Lung (tissue), 11 donors: ENCODE measurements at regions not wholly inside any gene's neighbourhood (a gene's known extent, or its start where the extent isn't known, plus 50 kb on each side); places are given as distances from the start of the nearest gene placed in this dataset.
"Not testable (repeated sequence)": the region's sequence is repeated elsewhere in the genome, so short reads cannot be mapped to it uniquely, and the experiment has no call there.

Experiments
- ATAC-seq: fragments of 200-7000 bp; cut with Tn5 transposase; one replicate; pipeline ENCODE4 v1.9.1; 2020; ENCODE audit warnings: moderate number of reproducible peaks; ENCODE audit not compliant: insufficient read depth, low FRiP score
- DNase-seq, 3 donors: peaks; one replicate each; pipeline ENCODE4 v3.0.0-alpha.2; 2013 to 2017
- H3K27ac ChIP-seq, 2 donors: one replicate each; pipeline ENCODE4 v1.5.1; 2013; ENCODE audit warnings: mild to moderate bottlenecking in 2 of 2, moderate library complexity in 2 of 2, control low read depth in 1 of 2, inconsistent platforms in 1 of 2, low read depth in 1 of 2, low read length in 1 of 2
- H3K27me3 ChIP-seq, 3 donors: one replicate each; pipeline ENCODE4 v1.5.1; 2013; ENCODE audit warnings: low read length in 2 of 3; ENCODE audit not compliant: control insufficient read depth in 3 of 3, insufficient read depth in 3 of 3
- H3K36me3 ChIP-seq, 4 donors: one replicate each; pipeline ENCODE4 v1.5.1; 2013; ENCODE audit warnings: low read length in 4 of 4, mild to moderate bottlenecking in 1 of 4, moderate library complexity in 1 of 4; ENCODE audit not compliant: control insufficient read depth in 4 of 4, insufficient read depth in 4 of 4
- H3K4me1 ChIP-seq, 5 donors: one replicate each; pipeline ENCODE4 v1.5.1; 2013; ENCODE audit warnings: low read length in 5 of 5, mild to moderate bottlenecking in 2 of 5, moderate library complexity in 1 of 5; ENCODE audit not compliant: control insufficient read depth in 5 of 5, insufficient read depth in 5 of 5
- H3K4me3 ChIP-seq: one replicate; pipeline ENCODE4 v1.5.1; 2013; ENCODE audit warnings: mild to moderate bottlenecking, control low read depth, moderate library complexity
- H3K9ac ChIP-seq, 2 donors: one replicate each; pipeline ENCODE4 v1.5.1; 2013; ENCODE audit warnings: low read length in 2 of 2, control low read depth in 1 of 2; ENCODE audit not compliant: insufficient read depth in 1 of 2
- H3K9me3 ChIP-seq, 4 donors: one replicate each; pipeline ENCODE4 v1.5.1; 2013; ENCODE audit warnings: low read length in 3 of 4, mild to moderate bottlenecking in 1 of 4, moderate library complexity in 1 of 4; ENCODE audit not compliant: control insufficient read depth in 4 of 4, insufficient read depth in 3 of 4
- WGBS, 2 donors: extraction: QIAGEN DNeasy Blood & Tissue Kit; methylation state at CpG; one replicate each; pipeline ENCODE4 v1.1.7; 2013; 5-methylcytosine and 5-hydroxymethylcytosine counted together
- TF ChIP-seq, protein P1 (sequence below): IDR thresholded peaks from 2 replicates; pipeline ENCODE4 v1.5.1; 2012; ENCODE audit warnings: mild to moderate bottlenecking; ENCODE audit errors: control extremely low read depth, extremely low read depth
- donor health status: control.
- donor health status: control.
- donor health status: Bipolar disorder and iron deficiency.
- donor health status: healthy.
- donor health status: DM: yes; HTN: yes; CAD: no.

DNA sequence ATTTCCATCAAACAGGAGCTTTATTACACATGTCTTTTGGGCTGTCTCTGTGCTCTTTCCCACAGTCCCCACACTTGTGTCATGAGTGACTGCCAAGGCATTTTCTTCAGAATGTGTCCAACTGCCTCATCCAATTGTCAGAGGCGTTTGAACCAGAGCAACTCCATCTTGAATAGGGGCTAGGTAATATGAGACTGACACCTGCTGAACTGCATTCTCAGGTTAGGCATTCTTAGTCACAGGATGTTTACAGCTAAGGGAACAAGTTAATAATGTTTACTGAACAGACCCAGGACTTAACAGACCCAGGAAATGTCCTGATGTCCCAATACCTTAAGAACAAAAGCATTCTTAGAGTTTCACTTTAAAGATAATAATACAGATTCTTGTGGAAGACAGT lies 595.5 kb downstream of the REEP3 start:
- ATAC-seq: no peak
- Histone ChIP-seq H3K27ac (no peak overlapping the region), H3K9ac (no peak overlapping the region), H3K4me3 (no peak overlapping the region), H3K36me3 (no peaks in the 10 kb centered on the region), H3K4me1 (no peaks in the 10 kb centered on the region), H3K27me3 (no peaks in the 10 kb centered on the region), H3K9me3 (no peaks in the 10 kb centered on the region)
- WGBS, 2 donors: 60 to 69% methylated on average over 1 of the region's 1 CpG
- TF ChIP-seq, protein P1, sequence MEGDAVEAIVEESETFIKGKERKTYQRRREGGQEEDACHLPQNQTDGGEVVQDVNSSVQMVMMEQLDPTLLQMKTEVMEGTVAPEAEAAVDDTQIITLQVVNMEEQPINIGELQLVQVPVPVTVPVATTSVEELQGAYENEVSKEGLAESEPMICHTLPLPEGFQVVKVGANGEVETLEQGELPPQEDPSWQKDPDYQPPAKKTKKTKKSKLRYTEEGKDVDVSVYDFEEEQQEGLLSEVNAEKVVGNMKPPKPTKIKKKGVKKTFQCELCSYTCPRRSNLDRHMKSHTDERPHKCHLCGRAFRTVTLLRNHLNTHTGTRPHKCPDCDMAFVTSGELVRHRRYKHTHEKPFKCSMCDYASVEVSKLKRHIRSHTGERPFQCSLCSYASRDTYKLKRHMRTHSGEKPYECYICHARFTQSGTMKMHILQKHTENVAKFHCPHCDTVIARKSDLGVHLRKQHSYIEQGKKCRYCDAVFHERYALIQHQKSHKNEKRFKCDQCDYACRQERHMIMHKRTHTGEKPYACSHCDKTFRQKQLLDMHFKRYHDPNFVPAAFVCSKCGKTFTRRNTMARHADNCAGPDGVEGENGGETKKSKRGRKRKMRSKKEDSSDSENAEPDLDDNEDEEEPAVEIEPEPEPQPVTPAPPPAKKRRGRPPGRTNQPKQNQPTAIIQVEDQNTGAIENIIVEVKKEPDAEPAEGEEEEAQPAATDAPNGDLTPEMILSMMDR: no peak
- no peak for DNase-seq

DNA sequence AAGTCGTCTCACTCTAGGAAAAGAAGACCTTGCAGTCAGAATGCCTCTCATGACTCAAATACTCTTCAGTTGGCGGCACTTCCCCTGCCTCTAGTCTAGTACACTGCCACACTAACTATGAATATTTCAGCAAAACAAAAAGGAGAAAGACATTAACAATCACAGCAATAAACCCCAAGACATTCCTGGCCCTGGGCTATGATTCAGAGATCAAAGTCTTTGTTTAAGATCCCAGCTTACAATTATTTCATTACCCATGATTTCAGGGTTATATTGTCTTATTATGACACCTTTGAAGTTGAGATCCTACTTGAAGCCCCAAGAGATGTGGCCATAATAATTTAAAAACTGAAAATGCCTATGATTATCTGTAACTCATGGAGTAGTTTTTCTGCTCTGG lies 597.5 kb downstream of the REEP3 start:
- ATAC-seq: no peak
- Histone ChIP-seq H3K9ac (no peak overlapping the region), H3K4me3 (no peak overlapping the region), H3K27ac (no peak overlapping the region), H3K27me3 (no peaks in the 10 kb centered on the region), H3K4me1 (no peaks in the 10 kb centered on the region), H3K9me3 (no peaks in the 10 kb centered on the region), H3K36me3 (no peaks in the 10 kb centered on the region)
- TF ChIP-seq, protein P1: no peak
- 92 to 96% methylated on average over 2 of the region's 2 CpGs for WGBS, 2 donors
- no peak for DNase-seq

DNA sequence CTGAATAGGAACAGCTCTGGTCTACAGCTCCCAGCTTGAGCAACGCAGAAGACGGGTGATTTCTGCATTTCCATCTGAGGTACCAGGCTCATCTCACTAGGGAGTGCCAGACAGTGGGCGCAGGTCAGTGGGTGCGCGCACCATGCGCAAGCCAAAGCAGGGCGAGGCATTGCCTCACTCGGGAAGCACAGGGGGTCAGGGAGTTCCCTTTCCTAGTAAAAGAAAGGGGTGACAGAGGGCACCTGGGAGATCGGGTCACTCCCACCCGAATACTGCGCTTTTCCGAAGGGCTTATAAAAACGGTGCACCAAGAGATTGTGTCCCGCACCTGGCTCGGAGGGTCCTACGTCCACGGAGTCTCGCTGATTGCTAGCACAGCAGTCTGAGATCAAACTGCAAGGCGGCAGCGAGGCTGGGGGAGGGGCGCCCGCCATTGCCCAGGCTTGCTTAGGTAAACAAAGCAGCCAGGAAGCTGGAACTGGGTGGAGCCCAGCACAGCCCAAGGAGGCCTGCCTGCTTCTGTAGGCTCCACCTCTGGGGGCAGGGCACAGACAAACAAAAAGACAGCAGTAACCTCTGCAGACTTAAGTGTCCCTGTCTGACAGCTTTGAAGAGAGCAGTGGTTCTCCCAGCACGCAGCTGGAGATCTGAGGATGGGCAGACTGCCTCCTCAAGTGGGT lies 599.2 kb downstream of the REEP3 start:
- H3K9me3 ChIP-seq, DNase-seq, ATAC-seq, H3K27ac ChIP-seq, H3K36me3 ChIP-seq, H3K27me3 ChIP-seq, H3K9ac ChIP-seq, H3K4me3 ChIP-seq, H3K4me1 ChIP-seq: not testable (repeated sequence)
- WGBS, 2 donors: 88 to 90% methylated on average over 17 to 21 of the region's 23 CpGs

DNA sequence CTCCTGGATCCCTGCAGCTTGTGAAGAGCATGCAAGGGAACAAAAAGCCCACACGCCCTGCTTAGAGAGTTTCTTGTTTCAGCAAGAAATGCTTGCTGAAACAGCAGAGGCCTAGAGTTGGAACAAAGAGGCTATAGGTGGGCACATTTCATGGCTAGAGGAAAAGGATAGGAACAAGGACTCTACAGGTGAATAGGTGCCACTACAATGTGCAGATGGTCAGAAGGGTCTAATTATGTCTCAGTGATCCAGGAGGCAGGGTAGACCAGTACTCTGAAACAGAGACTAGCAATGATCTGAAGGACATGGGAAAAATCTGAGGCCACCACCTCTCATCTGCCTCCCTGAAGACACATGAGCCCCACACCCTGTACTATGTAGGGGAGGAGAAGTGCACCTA lies 609.0 kb downstream of the REEP3 start:
- no peaks in the 10 kb centered on the region for H3K27me3 ChIP-seq
- no peaks in the 10 kb centered on the region for H3K9me3 ChIP-seq
- 80 to 96% methylated on average over 1 of the region's 1 CpG for WGBS, 2 donors
- no peak overlapping the region for H3K27ac ChIP-seq
- no peaks in the 10 kb centered on the region for H3K4me1 ChIP-seq
- H3K9ac ChIP-seq: no peak overlapping the region
- TF ChIP-seq, protein P1: no peak
- H3K4me3 ChIP-seq: no peak overlapping the region
- no peaks in the 10 kb centered on the region for H3K36me3 ChIP-seq
- DNase-seq (no peak), ATAC-seq (no peak)
